ENCODE measurements at regions not wholly inside any gene's neighbourhood (a gene's known extent, or its start where the extent isn't known, plus 50 kb on each side); places are given as distances from the start of the nearest gene placed in this dataset.

DNA sequence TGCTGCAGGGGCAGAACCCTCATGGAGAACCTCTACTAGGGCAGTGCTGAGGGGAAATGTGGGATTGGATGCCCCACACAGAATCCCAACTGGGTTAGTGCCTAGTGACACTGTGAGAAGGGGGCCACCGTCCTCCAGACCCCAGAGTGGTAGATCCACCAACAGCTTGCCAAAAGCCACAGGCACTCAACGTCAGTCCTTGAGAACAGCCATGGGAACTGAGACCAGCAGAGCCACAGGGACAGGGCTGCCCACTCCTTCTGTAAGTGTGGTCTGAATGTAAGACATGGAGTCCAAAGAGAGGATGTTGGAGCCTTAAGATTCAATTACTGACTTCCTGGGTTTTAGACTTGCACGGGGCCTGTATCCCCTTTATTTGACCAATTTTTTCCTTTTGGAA is 1451.5 kb downstream of the SI start:
- DNase-seq (ENCODE audit: low read depth) = no peak
- TF ChIP-seq, protein P1, sequence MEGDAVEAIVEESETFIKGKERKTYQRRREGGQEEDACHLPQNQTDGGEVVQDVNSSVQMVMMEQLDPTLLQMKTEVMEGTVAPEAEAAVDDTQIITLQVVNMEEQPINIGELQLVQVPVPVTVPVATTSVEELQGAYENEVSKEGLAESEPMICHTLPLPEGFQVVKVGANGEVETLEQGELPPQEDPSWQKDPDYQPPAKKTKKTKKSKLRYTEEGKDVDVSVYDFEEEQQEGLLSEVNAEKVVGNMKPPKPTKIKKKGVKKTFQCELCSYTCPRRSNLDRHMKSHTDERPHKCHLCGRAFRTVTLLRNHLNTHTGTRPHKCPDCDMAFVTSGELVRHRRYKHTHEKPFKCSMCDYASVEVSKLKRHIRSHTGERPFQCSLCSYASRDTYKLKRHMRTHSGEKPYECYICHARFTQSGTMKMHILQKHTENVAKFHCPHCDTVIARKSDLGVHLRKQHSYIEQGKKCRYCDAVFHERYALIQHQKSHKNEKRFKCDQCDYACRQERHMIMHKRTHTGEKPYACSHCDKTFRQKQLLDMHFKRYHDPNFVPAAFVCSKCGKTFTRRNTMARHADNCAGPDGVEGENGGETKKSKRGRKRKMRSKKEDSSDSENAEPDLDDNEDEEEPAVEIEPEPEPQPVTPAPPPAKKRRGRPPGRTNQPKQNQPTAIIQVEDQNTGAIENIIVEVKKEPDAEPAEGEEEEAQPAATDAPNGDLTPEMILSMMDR (IDR thresholded peaks at IDR 0.05; ENCODE audit: low read depth, low read length, missing control alignments) = no peak
- H3K4me3 ChIP-seq (ENCODE audit: low read depth, low read length) = no peak overlapping the region

DNA sequence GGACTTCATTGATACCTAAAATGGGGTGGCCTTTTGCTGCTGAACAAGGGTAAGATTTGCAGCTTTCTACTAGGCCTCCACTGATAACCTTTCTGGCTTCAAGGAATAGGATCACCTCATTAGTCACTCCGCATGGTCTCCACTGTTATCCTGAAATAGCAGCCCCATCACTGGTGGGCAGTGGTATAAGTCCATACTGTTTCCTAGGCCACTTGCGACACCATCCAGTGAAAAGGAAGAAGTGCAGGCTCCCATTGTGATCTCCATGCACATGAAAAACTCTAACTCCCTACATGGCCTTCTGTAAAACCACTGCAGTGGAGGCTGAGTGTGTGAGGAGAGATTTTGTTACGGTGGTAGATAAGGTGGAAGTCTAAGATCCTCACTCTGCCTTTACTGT is 1455.9 kb downstream of the SI start:
- H3K4me3 ChIP-seq (ENCODE audit: low read depth, low read length) = no peak overlapping the region
- TF ChIP-seq, protein P1 (IDR thresholded peaks at IDR 0.05; ENCODE audit: low read depth, low read length, missing control alignments) = no peak
- DNase-seq (ENCODE audit: low read depth) = no peak

DNA sequence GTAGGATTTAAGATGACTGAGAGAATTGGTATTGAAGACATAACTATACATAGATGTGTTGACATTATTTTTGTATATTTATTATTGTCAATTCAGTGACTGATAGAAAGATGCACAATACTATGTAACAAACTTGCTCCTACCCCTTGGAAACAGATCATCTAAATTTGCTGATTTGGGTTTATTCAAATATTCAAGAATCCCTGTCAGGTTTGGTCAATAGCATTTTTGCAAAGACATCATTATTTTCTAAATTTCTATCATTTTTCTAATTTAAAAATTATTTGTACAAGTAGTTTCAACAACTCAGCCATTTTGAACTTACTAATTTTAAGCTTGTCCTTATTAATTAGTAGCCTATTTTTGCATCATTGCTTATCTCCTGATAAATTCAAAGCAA is 1463.4 kb downstream of the SI start:
- H3K4me3 ChIP-seq (ENCODE audit: low read depth, low read length) = no peak overlapping the region
- TF ChIP-seq, protein P1 (IDR thresholded peaks at IDR 0.05; ENCODE audit: low read depth, low read length, missing control alignments) = no peak
- DNase-seq (ENCODE audit: low read depth) = no peak

DNA sequence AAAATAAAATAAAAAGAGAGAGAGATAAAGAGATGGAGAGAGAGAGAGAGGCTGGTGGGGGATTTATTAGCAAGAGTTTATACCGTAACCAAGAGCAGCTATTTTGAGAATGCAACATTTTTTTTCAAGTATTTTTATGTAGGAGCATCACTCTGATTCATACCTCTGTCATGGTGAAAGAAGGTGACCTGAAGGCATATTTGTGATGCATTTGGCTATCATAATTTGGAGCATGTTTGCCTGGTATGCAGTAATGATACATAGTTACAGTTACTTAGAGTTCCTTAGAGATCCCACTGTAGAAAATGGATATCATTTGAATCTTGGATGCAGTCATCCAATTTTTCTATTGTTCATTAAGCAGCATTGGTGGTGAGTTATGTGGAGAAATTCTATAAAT is 1472.4 kb downstream of the SI start:
- TF ChIP-seq, protein P1 (IDR thresholded peaks at IDR 0.05; ENCODE audit: low read depth, low read length, missing control alignments) = no peak
- H3K4me3 ChIP-seq (ENCODE audit: low read depth, low read length) = no peak overlapping the region
- no peak for DNase-seq (ENCODE audit: low read depth)

DNA sequence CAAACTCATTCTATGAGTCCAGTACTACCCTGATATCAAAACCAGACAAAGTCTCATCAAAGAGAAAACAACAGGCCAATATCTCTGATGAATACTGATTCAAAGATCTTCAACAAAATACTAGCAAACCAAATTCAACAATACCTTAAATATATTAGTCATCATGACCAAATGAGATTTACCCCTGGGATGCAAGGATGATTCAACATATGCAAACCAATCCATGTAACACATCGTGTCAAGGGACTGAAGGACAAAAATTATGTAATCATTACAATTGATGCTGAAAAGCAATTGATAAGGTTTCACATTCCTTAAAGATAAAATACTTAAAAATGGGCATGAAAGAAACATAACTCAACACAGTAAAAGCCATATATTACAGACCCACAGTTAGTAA is 1476.9 kb downstream of the SI start:
- H3K4me3 ChIP-seq (ENCODE audit: low read depth, low read length) = no peak overlapping the region
- TF ChIP-seq, protein P1 (IDR thresholded peaks at IDR 0.05; ENCODE audit: low read depth, low read length, missing control alignments) = no peak
- DNase-seq (ENCODE audit: low read depth) = no peak

DNA sequence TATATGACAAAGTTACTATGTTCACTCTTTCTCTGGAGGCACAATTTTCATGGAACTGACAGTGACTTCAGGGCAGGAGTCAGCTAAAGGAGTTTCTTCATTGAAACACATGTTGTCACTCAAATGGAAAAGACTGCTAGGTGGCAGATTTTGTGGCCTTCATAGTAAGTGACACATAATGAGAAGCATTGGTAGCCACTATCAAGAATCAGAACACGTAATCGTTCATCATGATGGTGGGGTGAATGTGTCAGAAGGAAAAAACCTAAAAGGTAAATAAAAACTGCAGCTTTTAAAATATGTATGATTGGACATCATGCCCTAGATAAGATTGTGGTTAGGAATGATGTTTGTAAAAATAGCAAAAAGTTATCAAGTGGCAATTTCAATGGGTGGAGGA is 1491.0 kb downstream of the SI start:
- no peak overlapping the region for H3K4me3 ChIP-seq (ENCODE audit: low read depth, low read length)
- no peak for DNase-seq (ENCODE audit: low read depth)
- TF ChIP-seq, protein P1 (IDR thresholded peaks at IDR 0.05; ENCODE audit: low read depth, low read length, missing control alignments) = no peak

DNA sequence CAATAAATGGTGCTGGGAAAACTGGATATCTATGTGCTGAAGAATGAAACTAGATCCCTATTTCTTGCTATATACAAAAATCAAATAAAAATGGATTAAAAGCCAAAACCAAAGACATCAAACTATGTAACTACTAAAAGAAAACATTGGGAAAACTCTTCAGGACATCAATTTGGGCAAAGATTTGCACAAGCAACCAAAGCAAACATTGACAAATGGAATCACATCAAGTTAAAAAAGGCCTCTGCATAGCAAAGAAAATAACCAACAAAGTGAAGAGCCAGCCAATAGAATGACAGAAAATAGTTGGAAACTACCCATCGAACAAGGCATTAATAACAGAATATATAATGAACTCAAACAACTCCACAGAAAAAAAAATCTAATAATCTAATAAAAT is 1495.3 kb downstream of the SI start:
- H3K4me3 ChIP-seq (ENCODE audit: low read depth, low read length) = no peak overlapping the region
- TF ChIP-seq, protein P1 (IDR thresholded peaks at IDR 0.05; ENCODE audit: low read depth, low read length, missing control alignments) = no peak
- DNase-seq (ENCODE audit: low read depth) = no peak

Measured in GM12864 (cell line).